ENCODE measurements at regions not wholly inside any gene's neighbourhood (a gene's known extent, or its start where the extent isn't known, plus 50 kb on each side); places are given as distances from the start of the nearest gene placed in this dataset.

- H3K36me3 ChIP-seq (ENCODE audit: insufficient read depth in 1 of 2, low read depth in 1 of 2), result no peaks in the 10 kb centered on the region
- WGBS, 3 donors, result 44 to 52% (median 49%) methylated on average over 2 of the region's 2 CpGs
- H3K9me3 ChIP-seq, result no peaks in the 10 kb centered on the region
- intact Hi-C loops (cut with DNase I), result no loop called here
- DNase-seq, result no peak
- TF ChIP-seq CTCF (IDR thresholded peaks at IDR 0.05), result no peak
- no peak overlapping the region for H3K4me3 ChIP-seq
- H3K27me3 ChIP-seq (ENCODE audit: insufficient read depth in 3 of 3, low read length in 2 of 3), result no peaks in the 10 kb centered on the region
- no peaks in the 10 kb centered on the region for H3K4me1 ChIP-seq
- ATAC-seq, result no peak
- H3K27ac ChIP-seq, result no peak overlapping the region
Measured at GRCh38 chr4:65943076-65943475, 272.8 kb upstream of the EPHA5 start.

- no peak for TF ChIP-seq CTCF (IDR thresholded peaks at IDR 0.05)
- Histone ChIP-seq H3K4me3 (no peak overlapping the region), H3K27ac (no peak overlapping the region), H3K9me3 (no peaks in the 10 kb centered on the region), H3K27me3 (ENCODE audit: insufficient read depth in 3 of 3, low read length in 2 of 3) (no peaks in the 10 kb centered on the region), H3K4me1 (no peaks in the 10 kb centered on the region), H3K36me3 (ENCODE audit: insufficient read depth in 1 of 2, low read depth in 1 of 2) (no peaks in the 10 kb centered on the region)
- intact Hi-C loops (cut with DNase I), result no loop called here
- ATAC-seq, result no peak
- DNase-seq, result no peak
- 43 to 49% (median 46%) methylated on average over 4 of the region's 4 CpGs for WGBS, 3 donors
Measured at GRCh38 chr4:65924843-65925242, 254.6 kb upstream of the EPHA5 start.

- intact Hi-C loops (cut with DNase I), result no loop called here
- WGBS, 3 donors, result 0 to 30% (median 0%) methylated on average over 1 of the region's 1 CpG
- H3K4me3 ChIP-seq, result no peak overlapping the region
- no peak for TF ChIP-seq CTCF (IDR thresholded peaks at IDR 0.05)
- DNase-seq (no peak), ATAC-seq (no peak)
- no peak overlapping the region for H3K27ac ChIP-seq
- H3K4me1 ChIP-seq, result no peaks in the 10 kb centered on the region
- no peaks in the 10 kb centered on the region for H3K9me3 ChIP-seq
- no peaks in the 10 kb centered on the region for H3K36me3 ChIP-seq (ENCODE audit: insufficient read depth in 1 of 2, low read depth in 1 of 2)
- no peaks in the 10 kb centered on the region for H3K27me3 ChIP-seq (ENCODE audit: insufficient read depth in 3 of 3, low read length in 2 of 3)
Measured at GRCh38 chr4:65923616-65924015, 253.3 kb upstream of the EPHA5 start.

GRCh38 chr4:65921180-65921579, 250.9 kb upstream of the EPHA5 start:
- H3K27ac ChIP-seq, result no peak overlapping the region
- DNase-seq (no peak), ATAC-seq (no peak)
- 88 to 92% (median 89%) methylated on average over 10 of the region's 10 CpGs for WGBS, 3 donors
- intact Hi-C loops (cut with DNase I), result no loop called here
- no peak overlapping the region for H3K4me3 ChIP-seq
- no peaks in the 10 kb centered on the region for H3K9me3 ChIP-seq
- H3K27me3 ChIP-seq (ENCODE audit: insufficient read depth in 3 of 3, low read length in 2 of 3), result no peaks in the 10 kb centered on the region
- no peaks in the 10 kb centered on the region for H3K4me1 ChIP-seq
- TF ChIP-seq CTCF (IDR thresholded peaks at IDR 0.05), result no peak
- no peaks in the 10 kb centered on the region for H3K36me3 ChIP-seq (ENCODE audit: insufficient read depth in 1 of 2, low read depth in 1 of 2)

GRCh38 chr4:65918872-65919271, 248.6 kb upstream of the EPHA5 start:
- no peak overlapping the region for H3K4me3 ChIP-seq
- no peak overlapping the region for H3K27ac ChIP-seq
- TF ChIP-seq CTCF (IDR thresholded peaks at IDR 0.05), result no peak
- H3K36me3 ChIP-seq (ENCODE audit: insufficient read depth in 1 of 2, low read depth in 1 of 2), result no peaks in the 10 kb centered on the region
- ATAC-seq (no peak), DNase-seq (no peak)
- H3K9me3 ChIP-seq, result no peaks in the 10 kb centered on the region
- intact Hi-C loops (cut with DNase I), result no loop called here
- no peaks in the 10 kb centered on the region for H3K27me3 ChIP-seq (ENCODE audit: insufficient read depth in 3 of 3, low read length in 2 of 3)
- H3K4me1 ChIP-seq, result no peaks in the 10 kb centered on the region
